Fibroblast of skin of abdomen (primary cell): ENCODE measurements at regions not wholly inside any gene's neighbourhood (a gene's known extent, or its start where the extent isn't known, plus 50 kb on each side); places are given as distances from the start of the nearest gene placed in this dataset.
A peak's percentile ranks its signal among the peaks of the same experiment; 100 is the strongest.
"Not testable (repeated sequence)": the region's sequence is repeated elsewhere in the genome, so short reads cannot be mapped to it uniquely, and the experiment has no call there.

ENCODE experiments used
- DNase-seq: peaks from one replicate; pipeline ENCODE4 v3.0.0-alpha.2; 2013

GRCh38 chr3:24687671-24688070, 193.0 kb upstream of the THRB start:
- no peak for DNase-seq

- peak; percentile 55 for DNase-seq
These were observed 193.9 kb upstream of the THRB start for GRCh38 chr3:24688446-24689148.

DNA sequence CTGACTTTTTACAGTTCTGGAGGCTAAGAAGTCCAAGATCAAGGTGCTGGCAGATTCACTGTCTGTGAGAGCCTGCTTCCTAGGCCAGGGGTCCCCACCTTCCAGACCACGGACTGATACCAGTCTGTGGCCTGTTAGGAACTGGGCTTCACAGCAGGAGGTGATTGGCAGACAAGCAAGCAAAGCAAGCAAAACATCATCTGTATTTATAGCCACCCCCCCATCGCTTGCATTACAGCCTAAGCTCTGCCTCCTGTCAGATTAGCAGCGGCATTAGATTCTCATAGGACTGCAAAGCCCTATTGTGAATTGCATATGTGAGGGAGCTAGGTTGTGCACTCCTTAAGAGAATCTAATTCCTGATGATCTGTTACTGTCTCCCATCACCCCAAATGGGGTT, 194.7 kb upstream of the THRB start:
- no peak for DNase-seq

DNA sequence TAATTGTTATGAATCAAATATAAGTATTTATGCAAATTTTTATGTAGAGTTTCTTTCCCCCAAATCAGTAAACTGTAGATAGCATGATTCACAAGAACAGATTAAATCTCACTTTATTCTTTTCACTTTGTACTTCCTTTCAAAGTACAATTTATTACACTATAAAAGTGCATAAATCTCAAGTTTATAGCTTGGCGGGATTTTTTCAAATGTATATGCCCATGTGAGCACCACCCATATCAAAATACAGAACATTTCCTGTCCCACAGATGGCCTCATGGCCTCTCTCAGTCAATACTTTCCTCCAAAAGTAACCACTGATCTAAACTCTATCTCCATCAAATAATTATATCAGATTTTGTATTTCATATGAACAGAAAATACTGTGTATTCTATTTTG, 196.1 kb upstream of the THRB start:
- no peak for DNase-seq

GRCh38 chr3:24699078-24699477, 204.4 kb upstream of the THRB start:
- not testable (repeated sequence) for DNase-seq

- DNase-seq, result peak; percentile 48
These were observed 209.8 kb upstream of the THRB start for GRCh38 chr3:24704496-24704895.

- no peak for DNase-seq
These were observed 213.3 kb upstream of the THRB start for GRCh38 chr3:24707936-24708335.

DNA sequence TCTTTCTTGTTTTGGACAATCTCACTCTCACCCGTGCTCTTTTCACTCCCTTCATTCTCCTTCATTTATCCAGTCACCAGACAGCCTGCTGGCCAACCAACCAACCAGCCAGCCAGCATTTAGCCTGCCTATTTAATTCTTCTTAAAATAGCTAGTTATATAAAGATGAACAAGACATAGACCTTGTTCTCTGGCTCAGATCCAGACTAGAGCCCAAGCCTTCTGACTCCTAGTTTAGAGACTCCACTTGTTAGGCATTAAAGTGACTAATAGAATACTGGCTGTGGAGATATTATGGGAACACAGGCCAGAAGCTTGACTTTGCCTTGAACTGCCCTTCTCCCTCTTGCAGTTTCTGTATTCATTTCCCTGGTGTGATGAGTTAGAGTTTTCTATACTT, 215.3 kb upstream of the THRB start:
- DNase-seq, result no peak

- DNase-seq, result no peak
These were observed 218.9 kb upstream of the THRB start for GRCh38 chr3:24713516-24713915.

- peak; percentile 4 for DNase-seq
These were observed 219.8 kb upstream of the THRB start for GRCh38 chr3:24714436-24714835.

- DNase-seq, result no peak
These were observed 220.6 kb upstream of the THRB start for GRCh38 chr3:24715171-24715792.

DNA sequence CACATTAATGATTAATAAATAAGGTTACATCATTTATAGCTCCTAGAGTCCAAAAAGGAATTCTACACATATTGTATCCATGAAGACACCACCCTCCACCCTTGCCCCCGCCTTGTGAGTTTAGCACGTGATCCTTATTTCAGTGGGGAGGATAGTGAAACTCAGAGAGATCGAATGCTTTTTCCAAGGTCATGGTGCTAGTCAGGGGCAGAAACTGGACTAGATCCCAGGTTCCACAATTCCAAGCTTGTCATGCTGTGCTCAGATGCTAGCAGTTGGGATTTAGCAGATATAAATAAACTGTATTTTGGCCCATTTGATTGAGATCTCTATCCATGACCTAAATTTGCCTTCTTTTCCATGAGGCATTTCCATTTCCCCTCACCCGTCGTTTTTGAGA, 227.4 kb upstream of the THRB start:
- DNase-seq, result no peak

GRCh38 chr3:24725514-24726255, 231.0 kb upstream of the THRB start:
- no peak for DNase-seq

GRCh38 chr3:24726423-24726822, 231.8 kb upstream of the THRB start:
- DNase-seq, result no peak

- no peak for DNase-seq
These were observed 235.5 kb upstream of the THRB start for GRCh38 chr3:24730173-24730572.

DNA sequence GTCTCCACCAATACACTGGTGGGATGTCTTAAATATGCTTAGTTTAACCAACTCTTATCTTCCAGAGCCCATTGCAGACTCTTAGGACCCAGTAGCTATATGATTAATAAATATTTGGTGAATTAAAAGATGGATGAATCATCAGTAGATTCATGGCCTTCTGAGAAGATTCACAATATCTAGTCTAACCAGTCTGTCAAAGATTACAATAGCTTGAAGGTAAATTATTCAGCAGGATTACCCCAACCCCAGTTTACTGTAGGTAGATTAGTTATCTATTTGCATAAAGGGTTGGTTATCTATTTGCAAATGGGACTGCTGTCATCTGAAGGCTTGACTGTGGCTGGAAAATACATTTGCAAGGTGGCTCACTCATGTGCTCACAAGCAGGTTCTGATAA, 239.4 kb upstream of the THRB start:
- no peak for DNase-seq

- DNase-seq, result no peak
These were observed 242.1 kb upstream of the THRB start for GRCh38 chr3:24736701-24737100.

- no peak for DNase-seq
These were observed 245.7 kb upstream of the THRB start for GRCh38 chr3:24740326-24740725.

DNA sequence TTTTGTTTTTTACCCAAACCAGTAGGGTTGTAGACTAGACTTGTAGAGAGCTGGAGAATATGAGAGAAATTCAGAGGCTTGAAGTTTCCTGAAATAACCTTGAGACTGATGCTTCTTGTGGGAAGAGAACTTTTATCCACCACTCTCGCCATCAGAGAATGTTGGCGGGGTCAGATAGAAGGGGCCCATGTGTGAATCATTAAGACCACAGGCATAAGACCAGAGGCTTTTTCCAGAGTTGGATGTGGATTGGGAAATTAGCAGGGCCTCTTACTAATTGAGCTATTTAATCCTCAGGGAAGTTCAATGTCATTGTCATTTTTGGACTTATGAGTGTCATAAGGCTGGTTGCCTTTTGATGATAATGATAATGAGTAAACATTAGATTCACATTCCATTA, 246.9 kb upstream of the THRB start:
- peak; percentile 25 for DNase-seq

DNA sequence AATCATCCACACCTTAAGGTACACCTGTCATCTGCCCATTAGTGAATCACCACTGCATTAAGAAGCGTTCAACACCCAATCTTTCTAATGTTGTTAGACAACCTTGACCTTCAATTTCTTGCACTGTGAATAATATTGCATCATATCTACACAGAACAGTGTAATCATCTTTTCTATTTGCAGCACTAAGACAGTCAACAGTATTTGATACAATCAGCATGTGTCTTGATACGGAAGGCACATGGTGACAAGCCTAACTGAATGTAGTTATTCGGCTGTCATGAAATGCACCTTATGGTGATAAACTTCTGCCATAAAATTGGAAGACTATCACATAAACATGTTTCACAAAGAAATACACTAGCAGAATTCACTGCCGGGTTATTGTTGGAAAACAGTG, 253.9 kb upstream of the THRB start:
- no peak for DNase-seq

DNA sequence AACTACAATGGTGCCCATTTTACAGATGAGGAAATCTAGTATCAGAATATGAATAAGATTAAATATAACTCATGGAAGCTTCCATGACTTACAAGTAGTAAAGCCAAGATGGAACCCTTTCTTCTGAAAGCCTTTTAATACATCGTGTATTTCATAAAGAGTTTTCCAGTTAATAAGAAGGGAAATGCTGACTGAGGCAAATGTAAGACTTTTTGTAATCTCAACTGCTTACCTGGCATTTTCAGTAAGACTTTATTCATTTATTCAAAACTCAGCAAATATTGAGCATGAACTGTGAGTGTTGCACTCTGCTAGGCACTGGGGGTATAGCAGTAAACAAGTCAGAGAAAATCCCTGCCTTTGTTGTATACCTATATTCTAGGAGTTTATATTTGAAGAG, 256.4 kb upstream of the THRB start:
- no peak for DNase-seq

GRCh38 chr3:24756101-24756888, 261.6 kb upstream of the THRB start:
- no peak for DNase-seq

DNA sequence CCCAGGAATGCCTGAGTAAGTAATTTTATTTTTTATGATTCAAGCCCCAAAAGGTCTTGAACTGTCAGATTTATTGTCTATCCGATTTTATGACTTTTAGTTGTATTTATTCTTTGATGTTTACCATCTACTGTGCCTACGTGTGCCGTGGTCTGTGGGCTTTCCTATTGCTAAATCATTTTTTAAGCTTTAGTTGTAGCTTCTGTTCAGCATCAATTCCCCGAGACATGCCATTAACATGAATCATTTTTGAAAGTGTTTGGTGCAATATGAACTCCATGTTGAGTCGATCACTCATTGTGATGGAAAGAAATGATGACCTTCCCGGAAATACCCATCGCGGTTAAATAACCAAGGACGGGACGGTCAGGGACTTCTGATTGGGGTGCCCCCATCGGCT, 268.7 kb upstream of the THRB start:
- peak; percentile 75 for DNase-seq
